Astrocyte (in vitro differentiated cells and primary cell): ENCODE measurements at regions not wholly inside any gene's neighbourhood (a gene's known extent, or its start where the extent isn't known, plus 50 kb on each side); places are given as distances from the start of the nearest gene placed in this dataset.

Experiments used
- EZH2 ChIP-seq: IDR thresholded peaks from 2 replicates; pipeline ENCODE4 v1.6.1; 2012; ENCODE audit warnings: mild to moderate bottlenecking, low read length, inconsistent platforms; ENCODE audit not compliant: insufficient read depth
- TF ChIP-seq, protein P1 (sequence below): IDR thresholded peaks from 2 replicates; pipeline ENCODE4 v1.5.1; 2011; ENCODE audit warnings: low read depth, mild to moderate bottlenecking, inconsistent platforms, low read length, moderate library complexity; ENCODE audit not compliant: insufficient read depth

DNA sequence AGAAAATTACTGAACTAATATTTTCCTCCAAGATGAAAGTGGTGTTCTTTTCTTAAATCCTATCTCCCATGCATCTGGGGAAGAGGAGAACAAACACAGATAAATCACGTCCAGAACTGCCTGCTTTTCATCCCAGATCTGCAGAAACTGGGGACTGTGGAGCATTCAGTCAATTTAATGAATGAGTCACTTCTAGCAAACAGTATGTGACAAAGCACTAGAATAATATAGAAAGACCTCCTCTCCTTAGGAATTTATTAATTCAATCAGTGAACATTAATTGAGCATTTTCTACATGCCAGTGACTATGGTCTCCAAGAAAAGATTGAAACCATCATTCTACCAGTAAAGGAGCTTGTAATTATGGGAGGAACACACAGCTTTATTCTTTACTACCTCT is 693.4 kb upstream of the ID2 start:
- TF ChIP-seq EZH2, result no peak
- TF ChIP-seq, protein P1, sequence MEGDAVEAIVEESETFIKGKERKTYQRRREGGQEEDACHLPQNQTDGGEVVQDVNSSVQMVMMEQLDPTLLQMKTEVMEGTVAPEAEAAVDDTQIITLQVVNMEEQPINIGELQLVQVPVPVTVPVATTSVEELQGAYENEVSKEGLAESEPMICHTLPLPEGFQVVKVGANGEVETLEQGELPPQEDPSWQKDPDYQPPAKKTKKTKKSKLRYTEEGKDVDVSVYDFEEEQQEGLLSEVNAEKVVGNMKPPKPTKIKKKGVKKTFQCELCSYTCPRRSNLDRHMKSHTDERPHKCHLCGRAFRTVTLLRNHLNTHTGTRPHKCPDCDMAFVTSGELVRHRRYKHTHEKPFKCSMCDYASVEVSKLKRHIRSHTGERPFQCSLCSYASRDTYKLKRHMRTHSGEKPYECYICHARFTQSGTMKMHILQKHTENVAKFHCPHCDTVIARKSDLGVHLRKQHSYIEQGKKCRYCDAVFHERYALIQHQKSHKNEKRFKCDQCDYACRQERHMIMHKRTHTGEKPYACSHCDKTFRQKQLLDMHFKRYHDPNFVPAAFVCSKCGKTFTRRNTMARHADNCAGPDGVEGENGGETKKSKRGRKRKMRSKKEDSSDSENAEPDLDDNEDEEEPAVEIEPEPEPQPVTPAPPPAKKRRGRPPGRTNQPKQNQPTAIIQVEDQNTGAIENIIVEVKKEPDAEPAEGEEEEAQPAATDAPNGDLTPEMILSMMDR, result no peak
